HG03064 (cell line): ENCODE measurements at regions not wholly inside any gene's neighbourhood (a gene's known extent, or its start where the extent isn't known, plus 50 kb on each side); places are given as distances from the start of the nearest gene placed in this dataset.
"Not testable (repeated sequence)": the region's sequence is repeated elsewhere in the genome, so short reads cannot be mapped to it uniquely, and the experiment has no call there.

Experiments
- ATAC-seq: cut with Tn5 transposase; IDR thresholded peaks from one replicate; pipeline ENCODE4 v1.9.1; 2021; ENCODE audit warnings: low read depth; ENCODE audit not compliant: unreplicated experiment

GRCh38 chrX:23061116-23061515 is 61.4 kb downstream of the DDX53 start:
- ATAC-seq = no peak

- ATAC-seq = no peak
Observed at GRCh38 chrX:23062359-23062758, 62.6 kb downstream of the DDX53 start.

- ATAC-seq = peak; percentile 79
Observed at GRCh38 chrX:23066588-23067281, 67.0 kb downstream of the DDX53 start.

- not testable (repeated sequence) for ATAC-seq
Observed at GRCh38 chrX:23075461-23075860, 75.7 kb downstream of the DDX53 start.

- ATAC-seq = no peak
Observed at GRCh38 chrX:23079347-23079746, 79.6 kb downstream of the DDX53 start.

GRCh38 chrX:23100826-23101225 is 101.1 kb downstream of the DDX53 start:
- ATAC-seq = no peak

GRCh38 chrX:23103546-23103945 is 103.8 kb downstream of the DDX53 start:
- no peak for ATAC-seq

- ATAC-seq = no peak
Observed at GRCh38 chrX:23114241-23114640, 114.5 kb downstream of the DDX53 start.

- no peak for ATAC-seq
Observed at GRCh38 chrX:23115651-23116050, 115.9 kb downstream of the DDX53 start.

- no peak for ATAC-seq
Observed at GRCh38 chrX:23118163-23118562, 118.4 kb downstream of the DDX53 start.

- no peak for ATAC-seq
Observed at GRCh38 chrX:23118890-23119527, 119.2 kb downstream of the DDX53 start.

- ATAC-seq = no peak
Observed at GRCh38 chrX:23127586-23127985, 127.8 kb downstream of the DDX53 start.

GRCh38 chrX:23133551-23133950 is 133.8 kb downstream of the DDX53 start:
- ATAC-seq = no peak

GRCh38 chrX:23134136-23134535 is 134.4 kb downstream of the DDX53 start:
- ATAC-seq = no peak

- no peak for ATAC-seq
Observed at GRCh38 chrX:23136816-23137215, 137.1 kb downstream of the DDX53 start.

- no peak for ATAC-seq
Observed at GRCh38 chrX:23168291-23168690, 166.4 kb upstream of the PTCHD1 start.

- peak; percentile 53 for ATAC-seq
Observed at GRCh38 chrX:23185951-23186350, 148.7 kb upstream of the PTCHD1 start.

GRCh38 chrX:23187819-23188218 is 146.8 kb upstream of the PTCHD1 start:
- no peak for ATAC-seq

GRCh38 chrX:23194885-23195554 is 139.6 kb upstream of the PTCHD1 start:
- no peak for ATAC-seq

GRCh38 chrX:23195761-23196160 is 138.9 kb upstream of the PTCHD1 start:
- ATAC-seq = no peak

GRCh38 chrX:23201706-23202105 is 132.9 kb upstream of the PTCHD1 start:
- ATAC-seq = no peak

- no peak for ATAC-seq
Observed at GRCh38 chrX:23202326-23202725, 132.3 kb upstream of the PTCHD1 start.
